ENCODE measurements at regions not wholly inside any gene's neighbourhood (a gene's known extent, or its start where the extent isn't known, plus 50 kb on each side); places are given as distances from the start of the nearest gene placed in this dataset.
"Not testable (repeated sequence)": the region's sequence is repeated elsewhere in the genome, so short reads cannot be mapped to it uniquely, and the experiment has no call there.

- DNase-seq, result no peak
These were observed 51.2 kb upstream of the PRR23C start for GRCh38 chr3:139095803-139096466.

GRCh38 chr3:139096670-139097069 lies 52.0 kb upstream of the PRR23C start:
- DNase-seq, result no peak

- DNase-seq, result no peak
These were observed 53.7 kb upstream of the PRR23C start for GRCh38 chr3:139098391-139098790.

GRCh38 chr3:139099968-139100817 lies 55.5 kb upstream of the PRR23C start:
- DNase-seq, result no peak

GRCh38 chr3:139100821-139101220 lies 56.1 kb upstream of the PRR23C start:
- DNase-seq, result no peak

GRCh38 chr3:139101396-139101795 lies 56.7 kb upstream of the PRR23C start:
- no peak for DNase-seq

GRCh38 chr3:139103484-139103883 lies 58.8 kb upstream of the PRR23C start:
- no peak for DNase-seq

- no peak for DNase-seq
These were observed 59.4 kb upstream of the PRR23C start for GRCh38 chr3:139104062-139104461.

- no peak for DNase-seq
These were observed 60.5 kb upstream of the PRR23C start for GRCh38 chr3:139105154-139105702.

- no peak for DNase-seq
These were observed 61.6 kb upstream of the PRR23C start for GRCh38 chr3:139106013-139106932.

GRCh38 chr3:139107424-139108252 lies 62.9 kb upstream of the PRR23C start:
- DNase-seq, result no peak

GRCh38 chr3:139108253-139108969 lies 63.7 kb upstream of the PRR23C start:
- no peak for DNase-seq

GRCh38 chr3:139109271-139109670 lies 64.6 kb upstream of the PRR23C start:
- no peak for DNase-seq

- DNase-seq, result no peak
These were observed 65.6 kb upstream of the PRR23C start for GRCh38 chr3:139110072-139110830.

- DNase-seq, result not testable (repeated sequence)
These were observed 66.2 kb upstream of the PRR23C start for GRCh38 chr3:139110929-139111328.

GRCh38 chr3:139111392-139112229 lies 66.9 kb upstream of the PRR23C start:
- peak; percentile 30 for DNase-seq

GRCh38 chr3:139112230-139112558 lies 67.5 kb upstream of the PRR23C start:
- no peak for DNase-seq

- no peak for DNase-seq
These were observed 68.7 kb upstream of the PRR23C start for GRCh38 chr3:139113231-139113992.
